T-cell (primary cell): ENCODE measurements at regions not wholly inside any gene's neighbourhood (a gene's known extent, or its start where the extent isn't known, plus 50 kb on each side); places are given as distances from the start of the nearest gene placed in this dataset.
"Not testable (repeated sequence)": the region's sequence is repeated elsewhere in the genome, so short reads cannot be mapped to it uniquely, and the experiment has no call there.

ENCODE experiments used
- ATAC-seq, 4 experiments: fragments of 200-7000 bp in 3 of 4; fragments of 150-1000 bp in 1 of 4; cut with Tn5 transposase; replicated peaks in 1 of 4; 1 replicate in 3 of 4; 2 replicates in 1 of 4; pipeline ENCODE4 v1.10.0; 2021; ENCODE audit warnings: moderate library complexity in 3 of 4, mild to moderate bottlenecking in 2 of 4, moderate number of reproducible peaks in 1 of 4
- CTCF ChIA-PET, 2 donors: fragments of 300-600 bp; sonication (Branson Sonifier 250); formaldehyde crosslinking; loops; one replicate each; lab custom pipeline; 2022; ENCODE audit warnings: antibody characterized with exemption in 2 of 2; lab: Charles Lee
- POLR2A ChIA-PET, 2 donors: fragments of 300-600 bp; sonication (Branson Sonifier 250); formaldehyde crosslinking; loops; one replicate each; lab custom pipeline; 2022; ENCODE audit warnings: antibody characterized with exemption in 2 of 2; lab: Charles Lee
- DNase-seq, 35 experiments: peaks; one replicate each; pipeline versions ENCODE4 v3.0.0 to v3.0.0-alpha.2; 2013 to 2023
- H3K27ac ChIP-seq: one replicate; pipeline ENCODE4 v1.5.1; 2013; ENCODE audit warnings: low read length
- H3K27me3 ChIP-seq, 2 experiments: replicated peaks in 1 of 2; 1 replicate in 1 of 2; 2 replicates in 1 of 2; pipeline versions ENCODE4 v1.6.1 to v1.7.0; 2013; ENCODE audit warnings: low read length in 1 of 2, mixed read lengths in 1 of 2; ENCODE audit not compliant: control insufficient read depth in 2 of 2, insufficient read depth in 2 of 2; ENCODE audit errors: extremely low read depth in 1 of 2
- H3K36me3 ChIP-seq, 2 donors: 1 replicate in 1 of 2; 2 replicates in 1 of 2; pipeline versions ENCODE4 v1.6.1 to v1.7.0; 2013; ENCODE audit warnings: low read length in 1 of 2; ENCODE audit not compliant: control insufficient read depth in 2 of 2, insufficient read depth in 1 of 2; ENCODE audit errors: extremely low read depth in 1 of 2
- H3K4me1 ChIP-seq, 2 experiments: 1 replicate in 1 of 2; 2 replicates in 1 of 2; pipeline versions ENCODE4 v1.6.1 to v1.7.0; 2013; ENCODE audit warnings: low read length in 2 of 2, mixed read lengths in 1 of 2; ENCODE audit not compliant: insufficient read depth in 2 of 2, control insufficient read depth in 1 of 2; ENCODE audit errors: extremely low read depth in 1 of 2
- H3K4me3 ChIP-seq, 2 donors: 1 replicate in 1 of 2; 2 replicates in 1 of 2; pipeline versions ENCODE4 v1.5.1 to v1.7.0; 2013; ENCODE audit warnings: mild to moderate bottlenecking in 2 of 2, low read length in 1 of 2, moderate library complexity in 1 of 2; ENCODE audit not compliant: control insufficient read depth in 1 of 2; ENCODE audit errors: extremely low read depth in 1 of 2
- H3K9me3 ChIP-seq: 2 replicates; pipeline ENCODE4 v1.7.0; 2013
- H3K27ac Mint-ChIP-seq, 2 donors: one replicate each; pipeline ENCODE4 v1.8.0; 2020 to 2021; ENCODE audit warnings: mild to moderate bottlenecking in 2 of 2, mixed read lengths in 2 of 2
- H3K27me3 Mint-ChIP-seq, 2 donors: one replicate each; pipeline ENCODE4 v1.8.0; 2021 to 2022; ENCODE audit warnings: mixed read lengths in 2 of 2
- H3K36me3 Mint-ChIP-seq: one replicate; pipeline ENCODE4 v1.8.0; 2021; ENCODE audit warnings: mixed read lengths
- H3K4me1 Mint-ChIP-seq, 3 donors: one replicate each; pipeline ENCODE4 v1.8.0; 2020 to 2022; ENCODE audit warnings: mixed read lengths in 3 of 3, mild to moderate bottlenecking in 1 of 3
- H3K4me3 Mint-ChIP-seq, 3 donors: one replicate each; pipeline ENCODE4 v1.8.0; 2020 to 2022; ENCODE audit warnings: mild to moderate bottlenecking in 3 of 3, mixed read lengths in 3 of 3, moderate library complexity in 3 of 3
- H3K9me3 Mint-ChIP-seq, 3 donors: one replicate each; pipeline ENCODE4 v1.8.0; 2020 to 2022; ENCODE audit warnings: mixed read lengths in 3 of 3
- WGBS: methylation state at CpG from one replicate; pipeline ENCODE4 v1.1.5; 2013; ENCODE audit warnings: missing lambda C conversion rate; ENCODE audit not compliant: insufficient coverage; 5-methylcytosine and 5-hydroxymethylcytosine counted together

GRCh38 chr21:23939369-23940065 is 1667.8 kb downstream of the MRPL39 start:
- Histone ChIP-seq H3K4me3 (no peak overlapping the region), H3K9me3 (no peaks in the 10 kb centered on the region), H3K36me3 (no peaks in the 10 kb centered on the region), H3K27ac (no peak overlapping the region), H3K27me3 (no peaks in the 10 kb centered on the region), H3K4me1 (no peaks in the 10 kb centered on the region)
- Mint-ChIP-seq H3K4me3 (no peak overlapping the region), H3K4me1 (peaks cover 0 to 3% (median 0%) of the 10 kb centered on the region in 3 donors), H3K27me3 (peaks cover 0 to 4% of the 10 kb centered on the region in 2 donors), H3K27ac (no peak overlapping the region), H3K9me3 (no peaks in the 10 kb centered on the region), H3K36me3 (no peaks in the 10 kb centered on the region)
- DNase-seq: no peak
- WGBS: no CpG with 5 or more reads among the region's 3 CpGs
- ChIA-PET POLR2A (no interaction called here), CTCF (no interaction called here)
- no peak for ATAC-seq

GRCh38 chr21:23936991-23937390 is 1670.3 kb downstream of the MRPL39 start:
- no peaks in the 10 kb centered on the region for H3K36me3 Mint-ChIP-seq
- DNase-seq (no peak), ATAC-seq (no peak)
- Histone ChIP-seq H3K27me3 (no peaks in the 10 kb centered on the region), H3K36me3 (no peaks in the 10 kb centered on the region), H3K9me3 (no peaks in the 10 kb centered on the region), H3K4me3 (no peak overlapping the region), H3K27ac (no peak overlapping the region), H3K4me1 (no peaks in the 10 kb centered on the region)
- no CpG with 5 or more reads among the region's 2 CpGs for WGBS
- H3K27me3 Mint-ChIP-seq: peaks cover 0 to 4% of the 10 kb centered on the region in 2 donors
- H3K4me3 Mint-ChIP-seq: no peak overlapping the region
- H3K27ac Mint-ChIP-seq: no peak overlapping the region
- H3K9me3 Mint-ChIP-seq: no peaks in the 10 kb centered on the region
- CTCF ChIA-PET: no interaction called here
- POLR2A ChIA-PET: no interaction called here
- H3K4me1 Mint-ChIP-seq: peaks cover 0 to 3% (median 0%) of the 10 kb centered on the region in 3 donors

GRCh38 chr21:23936224-23936623 is 1671.1 kb downstream of the MRPL39 start:
- Histone ChIP-seq H3K27me3 (no peaks in the 10 kb centered on the region), H3K9me3 (no peaks in the 10 kb centered on the region), H3K36me3 (no peaks in the 10 kb centered on the region), H3K4me1 (no peaks in the 10 kb centered on the region), H3K4me3 (no peak overlapping the region), H3K27ac (no peak overlapping the region)
- Mint-ChIP-seq H3K9me3 (no peaks in the 10 kb centered on the region), H3K36me3 (no peaks in the 10 kb centered on the region), H3K27me3 (peaks cover 0 to 4% of the 10 kb centered on the region in 2 donors), H3K4me1 (peaks cover 0 to 3% (median 0%) of the 10 kb centered on the region in 3 donors), H3K27ac (no peak overlapping the region), H3K4me3 (no peak overlapping the region)
- DNase-seq (peak in 1 of 35 experiments; percentile 16), ATAC-seq (no peak)
- ChIA-PET CTCF (interaction anchor here in 1 of 2 donors (0.6 to 0.7 kb wide), 2 partner anchors 16 to 603 kb away, joined by 3 to 5 read pairs; no protein-coding TSS in a partner anchor), POLR2A (no interaction called here)
- 50% methylated on average over 1 of the region's 2 CpGs for WGBS

DNA sequence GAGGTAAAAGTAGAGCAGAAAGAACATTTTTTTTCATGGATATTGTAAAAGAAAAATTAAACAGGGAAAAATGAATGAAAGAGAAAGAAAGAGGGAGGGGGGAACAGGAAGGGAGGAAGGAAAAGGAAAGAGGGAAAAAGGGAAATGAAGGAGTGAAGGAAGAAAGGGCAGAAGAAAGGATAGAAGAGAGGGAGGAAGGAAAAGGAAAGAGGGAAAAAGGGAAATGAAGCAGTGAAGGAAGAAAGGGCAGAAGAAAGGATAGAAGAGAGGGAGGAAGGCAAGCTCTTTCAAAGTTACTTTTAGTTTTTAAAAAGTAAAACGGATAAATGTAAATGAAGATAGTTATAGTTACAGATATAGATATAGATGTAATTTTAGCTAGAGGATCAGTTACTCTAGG is 1676.7 kb downstream of the MRPL39 start:
- Mint-ChIP-seq H3K27me3 (peaks cover 0 to 1% of the 10 kb centered on the region in 2 donors), H3K4me3 (no peak overlapping the region), H3K27ac (no peak overlapping the region), H3K9me3 (no peaks in the 10 kb centered on the region), H3K36me3 (no peaks in the 10 kb centered on the region), H3K4me1 (no peaks in the 10 kb centered on the region)
- POLR2A ChIA-PET: no interaction called here
- no peaks in the 10 kb centered on the region for H3K9me3 ChIP-seq
- no CpG with 5 or more reads among the region's 1 CpG for WGBS
- H3K36me3 ChIP-seq: no peaks in the 10 kb centered on the region
- no peak overlapping the region for H3K27ac ChIP-seq
- H3K27me3 ChIP-seq: no peaks in the 10 kb centered on the region
- ATAC-seq: no peak
- H3K4me3 ChIP-seq: no peak overlapping the region
- no peak for DNase-seq
- no peaks in the 10 kb centered on the region for H3K4me1 ChIP-seq
- CTCF ChIA-PET: no interaction called here

DNA sequence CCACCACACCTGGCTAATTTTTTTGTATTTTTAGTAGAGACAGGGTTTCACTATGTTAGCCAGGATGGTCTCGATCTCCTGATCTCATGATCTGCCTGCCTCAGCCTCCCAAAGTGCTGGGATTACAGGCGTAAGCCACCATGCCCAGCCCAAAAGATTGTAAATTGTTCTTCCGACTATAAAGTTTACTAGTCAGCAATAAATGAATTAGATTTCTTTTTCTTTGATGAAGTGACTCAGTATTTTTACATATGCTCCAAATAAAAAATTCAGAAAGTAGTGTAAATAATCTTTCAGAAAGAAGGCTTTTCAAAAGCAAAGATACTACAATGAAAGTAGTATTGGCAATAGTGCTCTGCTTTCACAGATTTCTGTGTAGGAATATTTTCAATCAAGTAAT is 1680.9 kb downstream of the MRPL39 start:
- H3K27me3 Mint-ChIP-seq, H3K9me3 Mint-ChIP-seq, H3K27ac Mint-ChIP-seq, H3K4me3 ChIP-seq, H3K4me3 Mint-ChIP-seq, H3K27ac ChIP-seq, POLR2A ChIA-PET, DNase-seq, H3K27me3 ChIP-seq, H3K9me3 ChIP-seq, ATAC-seq, H3K36me3 Mint-ChIP-seq, H3K36me3 ChIP-seq, CTCF ChIA-PET, H3K4me1 ChIP-seq: not testable (repeated sequence)
- peaks cover 10 to 18% (median 14%) of the 10 kb centered on the region in 3 donors for H3K4me1 Mint-ChIP-seq
- no CpG with 5 or more reads among the region's 3 CpGs for WGBS

- H3K4me3 Mint-ChIP-seq: peak overlapping the region in 1 of 3 donors; percentile 40
- ChIA-PET POLR2A (interaction anchor here in 1 of 2 donors (0.6 kb wide), 1 partner anchor 622 kb away, joined by 4 read pairs; no protein-coding TSS in a partner anchor), CTCF (no interaction called here)
- Histone ChIP-seq H3K27me3 (no peaks in the 10 kb centered on the region), H3K9me3 (no peaks in the 10 kb centered on the region), H3K4me1 (peaks cover 6% of the 10 kb centered on the region in 2 experiments), H3K27ac (no peak overlapping the region), H3K36me3 (no peaks in the 10 kb centered on the region), H3K4me3 (no peak overlapping the region)
- peaks cover 13 to 21% (median 17%) of the 10 kb centered on the region in 3 donors for H3K4me1 Mint-ChIP-seq
- DNase-seq: peak in 1 of 35 experiments; percentile 1
- no peaks in the 10 kb centered on the region for H3K36me3 Mint-ChIP-seq
- H3K9me3 Mint-ChIP-seq: no peaks in the 10 kb centered on the region
- H3K27me3 Mint-ChIP-seq: no peaks in the 10 kb centered on the region
- no peak overlapping the region for H3K27ac Mint-ChIP-seq
- ATAC-seq: peak in 3 of 4 experiments; percentile 40 to 52 (median 45)
- 30% methylated on average over 2 of the region's 8 CpGs for WGBS
Observed at GRCh38 chr21:23921670-23922418, 1685.4 kb downstream of the MRPL39 start.
